Sigmoid colon (tissue), 4 donors: ENCODE measurements at regions not wholly inside any gene's neighbourhood (a gene's known extent, or its start where the extent isn't known, plus 50 kb on each side); places are given as distances from the start of the nearest gene placed in this dataset.

Source experiments
- CTCF ChIP-seq, 4 experiments: fragments of 450-650 bp in 3 of 4; fragments of 200-600 bp in 1 of 4; IDR thresholded peaks; one replicate each; pipeline ENCODE4 v1.5.1; 2016 to 2019; ENCODE audit warnings: antibody characterized with exemption in 4 of 4, mild to moderate bottlenecking in 3 of 4, moderate library complexity in 2 of 4
- EP300 ChIP-seq, 4 donors: sonication (generic); formaldehyde crosslinking; IDR thresholded peaks; one replicate each; pipeline ENCODE4 v1.6.1; 2017; ENCODE audit warnings: antibody characterized with exemption in 4 of 4
- POLR2A ChIP-seq, 2 donors: fragments of 450-650 bp; IDR thresholded peaks; one replicate each; pipeline ENCODE4 v1.6.1; 2016; ENCODE audit warnings: antibody characterized with exemption in 2 of 2, mild to moderate bottlenecking in 2 of 2, moderate library complexity in 2 of 2

DNA sequence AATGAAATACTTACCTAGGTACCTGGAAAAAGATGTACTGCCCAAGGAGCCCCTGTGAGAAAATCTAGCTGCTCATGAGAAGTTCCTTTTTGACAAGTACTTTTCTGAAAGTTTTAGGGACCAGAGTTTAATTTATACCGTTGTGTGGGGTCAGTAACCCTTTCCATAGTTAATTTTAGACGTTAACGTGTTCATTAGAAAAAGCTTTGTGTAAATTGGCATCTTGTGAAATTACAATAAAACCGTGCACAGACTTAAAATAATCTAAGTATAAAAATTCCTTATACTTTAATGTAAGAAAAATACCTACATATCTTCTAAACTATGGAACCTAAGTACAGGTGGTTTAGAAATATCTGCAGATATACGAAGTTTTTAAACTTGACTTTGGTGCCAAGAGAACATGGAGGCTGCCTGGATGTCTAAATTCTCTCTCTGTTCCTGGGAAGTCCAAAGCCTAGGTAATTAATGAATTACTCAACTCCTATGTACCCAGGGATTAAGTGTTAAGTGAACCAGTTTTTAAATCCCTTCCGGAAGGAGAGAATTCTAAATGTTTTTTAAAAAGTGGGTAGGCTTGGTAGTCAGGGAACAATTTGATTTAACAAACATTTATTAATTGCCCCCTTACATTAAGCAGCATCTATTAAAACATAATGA, 50.2 kb upstream of the PDX1 start:
- TF ChIP-seq CTCF (IDR thresholded peaks at IDR 0.05) (no peak), POLR2A (IDR thresholded peaks at IDR 0.05) (no peak), EP300 (IDR thresholded peaks at IDR 0.05) (no peak)
